HG02973 (cell line): ENCODE measurements at regions not wholly inside any gene's neighbourhood (a gene's known extent, or its start where the extent isn't known, plus 50 kb on each side); places are given as distances from the start of the nearest gene placed in this dataset.
"Not testable (repeated sequence)": the region's sequence is repeated elsewhere in the genome, so short reads cannot be mapped to it uniquely, and the experiment has no call there.

Experiments
- ATAC-seq: cut with Tn5 transposase; IDR thresholded peaks from one replicate; pipeline ENCODE4 v1.9.1; 2021; ENCODE audit warnings: moderate library complexity; ENCODE audit not compliant: unreplicated experiment

DNA sequence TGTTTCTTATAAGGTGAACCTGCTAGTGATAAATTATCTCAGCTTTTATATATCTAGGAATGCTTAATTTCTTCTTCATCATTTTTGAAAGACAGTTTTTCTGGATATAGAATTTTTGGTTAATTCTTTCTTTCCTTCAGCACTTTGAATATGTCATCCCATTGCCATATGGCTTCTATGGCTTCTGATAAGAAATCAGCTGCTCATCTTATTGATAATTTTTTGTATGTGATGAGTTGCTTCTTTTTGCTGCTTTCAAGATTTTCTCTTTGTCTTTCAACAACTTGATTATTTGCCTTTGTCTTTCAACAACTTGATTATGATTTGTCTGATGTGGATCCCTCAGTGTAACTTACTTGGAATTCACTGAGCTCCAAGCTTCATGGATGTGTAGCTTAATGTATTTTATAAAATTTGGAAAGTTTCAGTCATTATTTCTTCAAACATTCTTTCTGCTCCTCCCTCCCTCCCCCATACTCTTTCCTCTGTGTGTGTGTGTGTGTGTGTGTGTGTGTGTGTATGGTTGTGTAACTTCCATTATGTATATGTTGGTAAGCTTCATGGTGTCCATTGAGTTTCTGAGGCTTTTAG, 243.9 kb downstream of the TLE1 start:
- ATAC-seq, result no peak

DNA sequence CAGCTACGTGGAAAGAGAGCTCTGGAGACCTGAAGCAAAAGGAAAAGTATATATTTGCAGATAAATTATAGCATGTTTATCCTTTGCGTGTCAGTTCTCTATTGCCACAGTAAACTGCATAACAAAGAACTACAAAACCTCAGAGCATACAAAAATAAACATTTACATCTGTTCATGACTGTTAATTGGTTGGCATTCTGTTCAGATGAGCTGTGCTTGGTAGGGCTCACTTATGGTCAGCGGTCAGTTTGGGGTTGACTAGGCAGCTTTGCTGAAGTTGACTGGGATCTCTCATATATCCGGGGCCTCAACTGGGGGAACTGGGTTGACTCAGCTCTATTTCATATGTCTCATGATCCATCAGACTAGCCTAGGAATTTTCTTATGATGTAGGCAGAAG, 257.7 kb downstream of the TLE1 start:
- no peak for ATAC-seq

DNA sequence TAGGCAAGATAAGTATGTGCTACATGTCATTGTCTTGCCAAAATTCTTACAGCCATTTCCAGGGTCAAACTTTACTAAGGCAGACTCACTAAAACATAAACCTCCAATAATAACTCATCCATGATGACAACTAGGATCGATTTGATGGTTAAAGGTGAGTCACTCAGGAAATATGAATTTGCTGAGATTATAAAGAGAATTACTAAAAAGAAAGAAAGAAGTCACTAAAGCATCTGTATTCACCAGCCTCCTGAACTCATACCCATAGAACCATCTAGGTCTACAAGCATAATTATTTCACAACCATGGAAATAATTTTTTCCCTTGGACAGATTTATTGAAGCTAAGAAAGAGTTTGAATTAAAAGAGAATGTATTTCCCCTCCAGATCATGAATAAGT, 258.6 kb downstream of the TLE1 start:
- no peak for ATAC-seq

DNA sequence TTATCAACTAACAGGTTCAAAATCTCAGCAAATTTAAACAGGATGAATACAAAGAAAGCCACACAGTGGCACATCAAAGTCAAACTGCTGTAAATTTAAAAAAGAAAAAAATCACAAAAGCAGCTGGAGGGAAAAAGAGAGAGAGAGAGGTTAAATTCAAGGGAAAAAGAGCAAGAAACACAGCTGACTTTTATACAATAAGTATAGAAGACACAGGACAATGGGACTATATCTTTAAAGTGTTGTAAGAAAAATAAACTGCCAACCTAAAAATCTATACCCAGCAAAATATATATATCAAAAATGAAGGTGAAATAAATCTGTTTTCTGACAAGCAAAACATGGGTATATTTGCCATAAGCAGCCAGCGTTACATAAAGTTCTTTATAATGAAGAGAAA, 261.5 kb downstream of the TLE1 start:
- no peak for ATAC-seq

DNA sequence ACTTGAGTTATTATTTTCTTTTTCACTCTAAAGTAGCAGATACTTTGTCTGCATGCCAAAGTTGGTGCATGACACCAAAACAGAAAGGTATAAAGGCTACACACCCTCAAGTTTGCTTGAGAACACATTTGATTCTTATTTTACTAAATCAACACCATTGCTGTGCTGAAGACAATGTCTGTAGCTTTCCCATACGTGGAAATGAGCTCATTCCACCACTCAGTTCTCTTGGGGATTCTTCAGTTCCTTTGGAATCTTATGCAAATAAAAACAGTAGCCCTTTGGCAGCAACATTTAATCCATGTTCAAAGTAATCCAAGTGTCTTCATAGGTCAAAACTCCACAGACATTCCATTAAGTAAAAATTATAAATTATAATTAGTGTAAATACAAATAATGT, 264.9 kb downstream of the TLE1 start:
- no peak for ATAC-seq

DNA sequence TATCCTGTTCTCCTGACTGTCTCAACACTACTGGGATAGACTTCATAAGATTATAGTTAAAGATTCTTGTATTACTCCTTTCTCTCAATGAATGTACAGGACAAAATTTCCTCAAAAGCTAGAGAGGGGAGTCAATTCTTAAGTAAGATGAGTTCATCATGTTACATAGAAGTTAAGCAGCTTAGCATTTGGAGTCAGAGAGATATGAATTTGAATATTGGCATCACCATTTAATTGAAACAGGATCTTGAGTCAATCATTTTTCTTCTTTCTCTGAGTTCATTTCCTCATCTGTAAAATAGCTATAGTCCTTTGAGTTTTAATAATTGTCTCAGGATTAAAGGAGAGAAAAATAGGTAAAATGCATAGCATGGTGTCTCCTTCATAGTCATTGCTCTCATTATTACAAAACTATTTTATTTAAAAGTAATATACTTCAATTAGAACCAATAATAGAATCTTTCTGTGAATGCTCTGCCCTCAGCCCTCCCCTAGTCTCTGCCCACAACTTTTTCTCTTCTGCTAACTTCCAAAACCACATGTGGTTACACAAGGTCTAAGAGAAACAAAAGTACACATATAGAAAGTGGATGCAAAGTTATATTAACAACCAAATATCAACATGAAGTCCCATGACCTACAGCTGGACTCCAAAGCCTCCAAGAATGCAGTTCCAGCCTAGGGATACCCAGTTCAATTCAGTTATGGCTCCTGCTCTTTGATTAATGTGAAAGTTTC, 265.6 kb downstream of the TLE1 start:
- no peak for ATAC-seq

DNA sequence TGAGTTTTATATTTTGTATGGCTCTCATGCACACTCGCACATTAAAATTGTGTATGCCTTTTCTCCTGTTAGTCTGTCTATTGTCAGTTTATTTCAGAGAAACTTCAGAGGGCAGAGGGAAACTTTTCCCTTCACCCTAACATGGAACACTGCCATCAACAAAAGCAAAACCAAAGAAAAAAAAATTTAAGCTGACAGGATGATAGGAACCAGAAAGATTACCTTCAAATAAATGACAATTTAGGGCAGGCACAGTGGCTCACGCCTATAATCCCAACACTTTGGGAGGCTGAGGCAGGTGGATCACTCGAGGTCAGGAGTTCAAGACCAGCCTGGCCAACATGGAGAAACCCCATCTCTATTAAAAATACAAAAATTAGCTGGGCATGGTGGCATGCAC, 268.3 kb downstream of the TLE1 start:
- not testable (repeated sequence) for ATAC-seq

DNA sequence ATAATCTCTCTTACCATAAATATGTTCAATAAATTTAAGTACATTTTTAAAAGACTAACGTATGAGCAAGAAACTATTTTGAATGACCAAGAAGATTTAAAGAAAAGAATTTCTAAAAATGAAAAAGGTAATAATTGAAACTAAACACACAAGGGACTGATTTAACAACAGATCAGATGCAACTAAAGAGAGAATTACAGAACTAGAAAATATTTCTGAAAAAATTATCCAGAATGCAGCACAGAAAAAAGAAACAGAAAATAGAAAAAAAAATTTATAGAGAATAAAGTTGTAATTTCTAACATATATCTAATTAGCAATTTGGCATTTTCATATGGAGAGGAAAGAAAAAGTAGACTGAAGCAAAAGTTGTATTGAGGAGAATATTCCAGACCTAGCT, 269.3 kb downstream of the TLE1 start:
- no peak for ATAC-seq

DNA sequence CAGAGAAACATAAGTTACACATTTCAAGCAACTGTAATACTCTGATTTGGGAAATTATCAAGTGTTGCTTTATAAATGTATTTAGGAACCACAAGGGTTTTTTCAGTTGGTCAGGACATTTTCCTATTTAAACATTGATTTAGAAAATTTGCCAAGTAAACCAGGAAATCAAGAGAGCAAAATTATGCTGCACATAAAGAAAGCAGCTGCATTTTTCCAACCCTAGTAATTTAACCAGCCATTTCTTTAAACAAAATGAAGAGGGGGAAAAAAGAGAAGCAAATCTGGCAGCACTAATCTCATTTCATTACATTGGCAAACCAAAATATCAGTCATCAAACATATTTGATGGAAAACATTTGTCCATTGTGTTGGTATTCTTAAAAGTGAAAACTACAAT, 271.4 kb downstream of the TLE1 start:
- ATAC-seq, result no peak

DNA sequence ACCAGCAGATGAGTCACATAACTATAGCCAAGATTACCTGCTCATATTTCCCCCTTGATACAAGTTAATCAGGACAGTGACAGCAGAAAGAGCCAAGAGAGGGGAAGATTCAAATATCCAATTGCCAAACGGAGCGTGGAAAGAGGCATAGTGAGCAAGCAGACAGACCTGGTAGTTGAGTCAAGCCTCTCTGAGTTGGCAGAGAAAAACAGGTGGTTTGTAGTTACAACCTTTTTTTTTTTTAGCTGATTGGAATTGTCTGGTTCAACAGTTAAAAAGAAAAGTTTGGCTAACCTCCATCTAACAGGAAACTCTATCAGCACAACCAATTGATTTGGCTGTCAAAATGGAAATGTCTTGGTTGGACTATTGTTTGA, 272.1 kb downstream of the TLE1 start:
- ATAC-seq, result no peak

DNA sequence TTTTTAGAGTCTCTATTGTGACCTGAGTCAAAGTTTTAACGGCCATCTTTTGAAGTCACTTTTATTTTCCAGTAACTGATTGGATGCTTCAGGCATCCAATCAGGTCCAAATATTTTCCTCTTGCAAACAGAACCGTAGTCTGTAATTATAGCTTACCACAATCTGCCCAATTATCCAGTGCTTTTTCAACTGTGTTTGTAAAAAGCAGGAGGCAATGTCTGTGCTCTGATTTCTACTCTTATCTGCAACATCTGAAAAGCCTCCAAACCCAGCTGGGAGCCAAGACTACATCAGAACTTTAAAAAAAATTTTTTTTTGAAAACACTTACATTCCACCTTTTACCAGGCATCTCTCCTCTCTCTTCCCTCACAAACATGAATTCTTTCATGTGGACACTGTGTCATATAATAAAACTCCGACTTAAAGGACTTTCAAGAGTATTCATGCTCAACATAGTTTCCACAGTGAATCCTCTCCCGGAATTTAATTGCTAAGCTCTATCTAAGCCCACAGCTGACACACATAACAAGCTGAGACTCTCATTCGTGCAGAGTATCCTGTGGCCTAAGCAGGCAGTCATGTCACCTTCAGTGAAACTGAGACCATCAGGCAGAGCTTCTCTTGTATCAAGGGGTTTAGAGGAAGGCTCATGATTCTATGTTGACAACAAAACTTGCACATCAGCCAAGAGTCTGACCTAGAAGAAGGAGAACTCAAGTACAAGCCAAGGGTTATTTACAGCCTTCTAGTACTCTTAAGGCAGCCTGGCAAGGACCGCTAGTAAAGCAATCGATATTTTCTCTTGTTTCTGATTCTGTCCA, 272.7 kb downstream of the TLE1 start:
- no peak for ATAC-seq

DNA sequence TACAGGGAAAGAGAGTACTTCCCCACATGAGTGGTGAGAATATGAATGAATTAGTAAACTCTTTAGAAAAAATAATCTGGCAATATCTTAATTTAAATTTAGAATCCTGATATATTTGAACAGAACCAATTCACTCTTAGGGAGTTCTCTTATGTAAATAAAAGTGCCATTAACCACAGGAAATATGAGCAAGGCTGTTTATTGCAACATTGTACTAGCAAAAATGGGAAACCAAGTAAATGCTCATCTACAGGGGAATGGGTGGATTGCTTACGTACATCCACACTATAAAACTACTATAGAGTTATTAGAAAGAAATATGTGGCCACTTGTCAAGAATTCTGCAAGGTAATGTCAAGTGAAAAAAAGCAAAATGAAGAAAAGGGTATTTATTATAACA, 274.5 kb downstream of the TLE1 start:
- no peak for ATAC-seq

DNA sequence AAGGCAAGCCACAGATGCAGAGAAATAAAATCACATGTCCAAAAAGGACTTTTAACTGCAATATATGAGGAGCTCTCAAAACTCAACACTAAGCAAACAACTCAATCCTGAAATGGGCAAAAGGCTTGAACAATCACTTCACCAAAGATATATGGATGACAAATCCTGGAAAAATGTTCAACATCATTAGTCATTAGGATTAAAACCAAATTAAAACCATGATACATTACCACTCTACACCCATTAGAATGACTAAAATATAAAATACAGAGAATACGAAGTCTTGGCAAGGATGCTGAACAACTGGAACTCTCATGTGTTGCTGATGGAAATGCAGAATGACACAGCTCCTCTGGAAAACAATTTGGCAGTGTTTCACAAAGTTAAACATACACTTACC, 277.4 kb downstream of the TLE1 start:
- no peak for ATAC-seq

DNA sequence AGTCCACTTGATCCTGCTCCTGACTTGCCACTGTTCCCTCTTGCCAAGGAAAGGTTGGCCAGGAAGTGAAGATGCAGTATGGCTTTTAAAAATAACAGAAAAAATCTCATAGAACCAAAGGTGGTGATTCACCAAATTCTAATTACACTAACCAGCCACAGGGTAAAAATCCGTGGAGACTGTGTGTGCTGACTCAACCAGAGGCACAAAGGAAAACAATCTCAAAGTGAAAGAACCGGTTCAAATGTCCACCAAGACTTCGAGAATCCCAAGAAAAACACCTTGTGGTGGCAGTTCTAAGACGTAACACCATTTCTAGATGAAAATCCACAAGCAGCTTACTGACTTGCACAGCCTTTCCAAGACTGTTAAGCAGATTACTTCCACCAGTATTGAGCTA, 279.1 kb downstream of the TLE1 start:
- ATAC-seq, result no peak

DNA sequence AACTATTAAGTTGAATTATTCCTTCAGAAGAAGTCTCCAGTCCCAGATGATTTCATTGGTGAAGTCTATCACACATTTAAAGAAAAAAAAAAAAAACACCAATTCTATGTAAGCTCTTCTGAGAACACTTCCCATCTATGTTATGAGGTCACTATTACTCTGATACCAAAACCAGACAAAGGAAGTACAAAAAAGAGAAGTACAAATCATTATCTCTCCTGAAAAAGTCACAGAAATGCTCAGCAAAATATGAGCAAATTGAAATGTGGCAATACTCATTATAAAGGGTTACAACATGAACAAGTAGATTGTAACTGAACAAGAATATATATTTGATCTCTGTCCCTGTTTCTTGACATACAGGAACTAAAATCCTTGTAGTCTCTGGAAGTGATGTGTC, 280.4 kb downstream of the TLE1 start:
- ATAC-seq, result no peak

DNA sequence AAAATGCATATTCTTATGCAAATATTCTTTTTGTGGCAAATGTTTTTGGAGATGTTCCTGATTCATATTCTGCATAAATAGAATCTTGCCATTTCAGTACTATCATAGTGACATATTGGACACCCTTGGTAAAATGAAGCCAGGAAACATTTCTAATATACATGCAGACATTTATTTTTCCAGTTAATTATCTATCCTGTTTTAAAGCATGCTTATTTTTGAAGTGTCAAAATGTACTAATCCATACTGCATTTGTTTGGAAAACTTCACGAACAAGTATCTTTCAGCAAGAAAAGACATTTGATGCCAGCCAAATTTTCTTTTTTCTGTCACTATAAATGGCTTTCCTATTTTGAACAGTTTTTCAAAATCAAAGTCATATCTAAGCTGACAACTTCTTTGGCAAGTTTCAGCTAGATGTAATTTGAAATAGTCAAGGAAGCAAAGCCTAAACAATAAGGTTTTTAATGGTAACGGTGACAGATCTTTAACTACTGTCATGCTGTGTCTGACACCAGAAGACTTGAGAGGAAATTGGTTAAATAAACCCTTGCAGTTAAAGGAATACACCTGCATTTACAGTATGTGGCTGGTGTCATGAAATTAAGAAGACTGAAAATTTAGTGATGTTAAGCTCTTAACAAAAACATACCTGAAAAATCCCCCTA, 284.3 kb downstream of the TLE1 start:
- no peak for ATAC-seq

DNA sequence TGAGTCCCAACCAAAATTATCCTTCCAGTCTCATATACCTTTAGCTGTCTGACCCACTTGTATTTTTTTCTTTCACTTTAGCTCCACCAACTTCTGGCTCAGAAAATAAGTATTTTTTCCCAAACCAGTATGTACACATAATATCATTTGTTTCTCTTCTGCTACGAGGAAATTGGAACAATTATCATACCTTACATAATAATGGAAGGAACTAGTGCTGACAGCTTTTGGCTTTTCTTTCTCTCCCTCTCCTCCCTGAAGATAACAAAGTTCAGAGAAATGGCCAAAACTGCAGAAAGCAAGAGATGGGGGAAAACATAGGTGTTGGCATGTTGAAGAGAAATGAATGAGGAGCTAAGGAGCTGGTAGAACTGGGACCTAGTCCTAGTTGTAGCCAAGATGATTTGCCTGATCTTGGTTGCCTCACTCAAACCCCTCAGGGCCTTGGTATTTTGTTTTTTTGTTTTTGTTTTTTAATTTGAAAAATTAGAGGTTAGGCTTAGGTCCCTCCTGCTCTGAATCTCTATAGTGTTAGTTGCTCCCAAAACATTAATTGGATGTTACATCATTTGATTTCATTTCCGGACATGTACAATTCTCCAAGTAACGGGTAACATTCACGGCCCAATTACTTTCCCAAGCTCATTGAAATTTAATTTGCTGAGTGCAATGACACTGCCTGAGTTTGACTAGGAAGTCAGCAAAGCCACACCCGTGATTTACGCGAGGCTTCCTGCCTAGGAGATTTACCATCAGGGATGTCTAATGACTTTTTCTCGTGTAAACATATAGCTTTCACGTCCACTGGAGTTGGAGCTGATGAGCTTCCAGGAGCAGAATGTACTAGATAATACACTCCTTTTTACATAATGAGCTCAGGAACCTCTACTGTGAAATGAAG, 291.6 kb downstream of the TLE1 start:
- no peak for ATAC-seq

DNA sequence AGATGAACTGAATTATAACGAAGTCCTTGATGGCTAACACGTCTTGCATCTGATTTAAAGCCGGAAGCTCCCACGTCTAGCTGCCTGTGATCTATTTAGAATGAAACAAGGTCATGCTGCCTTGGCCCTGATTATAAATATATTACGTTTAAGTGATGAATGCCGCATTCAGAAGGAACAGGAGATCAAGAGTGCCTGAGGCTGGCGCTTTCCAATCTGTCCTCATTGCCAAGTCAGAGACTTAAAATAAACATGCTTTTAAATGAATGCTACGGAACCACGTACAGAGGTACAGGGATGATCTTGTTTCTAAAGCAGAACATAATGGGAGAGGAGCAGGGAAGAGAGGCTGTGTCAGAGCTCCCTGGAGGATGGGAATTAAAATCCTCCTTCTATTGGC, 292.8 kb downstream of the TLE1 start:
- no peak for ATAC-seq

DNA sequence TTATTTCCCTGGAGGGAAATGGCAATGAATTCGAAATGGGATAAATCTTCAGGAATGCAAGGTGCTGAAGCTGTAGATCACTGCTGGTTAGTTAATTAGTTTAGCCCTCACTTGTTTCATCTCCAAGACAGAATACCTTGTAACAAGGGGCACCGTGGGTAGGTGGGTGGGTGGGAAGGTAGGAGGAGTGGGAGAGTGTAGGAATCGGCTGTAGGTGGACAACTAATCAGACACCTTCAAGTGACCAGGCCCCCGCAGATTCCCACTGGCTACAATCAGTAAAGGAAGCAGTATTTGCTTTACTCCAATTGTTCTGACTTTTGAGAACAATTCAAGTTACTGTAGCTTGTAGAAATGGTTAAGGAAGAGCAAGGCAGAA, 293.7 kb downstream of the TLE1 start:
- no peak for ATAC-seq

DNA sequence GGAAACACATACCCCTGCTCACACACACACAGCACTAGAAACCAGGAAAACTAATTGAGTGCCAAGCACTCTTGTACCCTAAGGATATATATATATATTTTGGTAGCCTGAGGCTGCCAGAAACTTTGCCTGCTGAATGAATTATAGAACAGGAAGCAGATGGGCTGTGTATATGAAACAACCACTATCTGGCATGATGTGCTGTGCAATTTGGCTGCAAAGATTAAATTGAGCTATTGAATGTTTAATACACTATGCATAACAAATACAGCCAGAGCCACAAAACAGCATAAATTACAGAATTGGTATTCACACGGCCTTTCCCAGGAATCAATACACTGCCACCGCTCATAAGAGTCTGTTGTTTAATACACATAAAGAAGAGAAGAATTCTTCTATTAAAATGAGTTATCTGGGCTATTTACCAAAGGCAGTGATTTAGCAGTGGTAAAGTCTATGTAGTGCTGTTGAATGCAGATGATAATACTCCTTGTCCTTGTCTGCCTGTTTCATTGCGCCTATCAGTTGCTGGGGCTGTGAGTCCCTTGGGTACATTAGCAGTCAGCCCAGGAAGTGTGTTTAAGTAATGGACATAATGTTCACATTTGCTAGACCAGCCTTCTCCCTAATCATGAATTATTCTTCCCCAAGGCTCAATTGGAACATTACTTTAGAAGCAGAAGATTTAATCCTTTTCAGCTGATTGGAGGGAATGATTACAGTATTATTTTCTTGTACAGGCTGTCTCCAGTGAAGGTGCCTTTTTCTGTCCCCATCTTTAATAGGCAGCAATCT, 294.3 kb downstream of the TLE1 start:
- no peak for ATAC-seq
